ENCODE measurements at regions not wholly inside any gene's neighbourhood (a gene's known extent, or its start where the extent isn't known, plus 50 kb on each side); places are given as distances from the start of the nearest gene placed in this dataset.

DNA sequence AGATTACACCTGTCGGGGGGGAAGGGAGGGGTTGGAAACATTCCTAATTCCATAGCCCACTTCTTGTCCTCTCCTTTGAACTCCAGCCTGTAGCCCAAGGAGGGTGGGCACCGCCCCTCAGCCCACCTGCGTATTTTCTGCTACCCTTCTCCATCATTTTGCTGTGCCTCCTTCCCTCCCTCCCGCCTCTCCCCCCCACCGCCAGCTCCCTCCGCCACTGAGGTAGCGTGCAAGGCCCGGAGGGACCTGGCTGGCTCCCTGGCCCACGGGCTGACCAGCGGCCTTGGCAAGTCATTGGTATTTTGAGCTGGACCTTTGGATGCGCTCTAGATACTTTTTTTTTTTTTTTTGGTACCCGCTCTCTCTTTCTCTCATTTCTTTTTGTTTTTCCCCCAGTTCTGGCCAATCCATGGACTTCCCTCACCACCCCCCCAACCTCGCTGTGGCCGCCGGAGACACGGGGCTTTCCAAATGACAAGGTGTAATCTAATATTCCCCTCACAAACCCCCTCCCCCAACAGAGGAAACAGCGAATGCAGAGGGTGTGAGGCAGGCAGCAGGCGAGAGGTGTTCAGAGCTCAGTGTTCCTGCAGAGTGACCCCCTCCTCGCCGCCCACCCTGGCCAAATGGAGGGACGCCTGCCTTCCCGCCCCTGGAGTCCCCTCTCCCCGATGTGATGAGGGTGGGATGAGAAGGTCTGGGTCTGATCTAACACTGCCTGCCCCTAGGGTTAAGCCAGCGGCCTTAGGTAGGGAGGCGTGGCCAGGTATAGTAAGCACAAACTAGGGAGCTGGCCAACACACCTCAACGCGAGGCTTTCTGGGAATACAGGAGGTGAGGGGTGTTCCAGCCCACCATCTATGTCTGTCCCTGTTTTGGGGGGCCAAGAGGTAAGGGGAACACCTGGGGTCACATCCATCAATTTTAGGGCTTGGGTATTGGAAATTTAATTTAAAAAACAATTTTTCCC, 89.2 kb downstream of the PTPRS start:
- H3K4me3 ChIP-seq = no peak overlapping the region
- no peak overlapping the region for H3K27ac ChIP-seq
- H3K36me3 ChIP-seq = peaks cover 8% of the 10 kb centered on the region
- no peaks in the 10 kb centered on the region for H3K9me3 ChIP-seq (ENCODE audit: low read depth)
- TF ChIP-seq, protein P1, sequence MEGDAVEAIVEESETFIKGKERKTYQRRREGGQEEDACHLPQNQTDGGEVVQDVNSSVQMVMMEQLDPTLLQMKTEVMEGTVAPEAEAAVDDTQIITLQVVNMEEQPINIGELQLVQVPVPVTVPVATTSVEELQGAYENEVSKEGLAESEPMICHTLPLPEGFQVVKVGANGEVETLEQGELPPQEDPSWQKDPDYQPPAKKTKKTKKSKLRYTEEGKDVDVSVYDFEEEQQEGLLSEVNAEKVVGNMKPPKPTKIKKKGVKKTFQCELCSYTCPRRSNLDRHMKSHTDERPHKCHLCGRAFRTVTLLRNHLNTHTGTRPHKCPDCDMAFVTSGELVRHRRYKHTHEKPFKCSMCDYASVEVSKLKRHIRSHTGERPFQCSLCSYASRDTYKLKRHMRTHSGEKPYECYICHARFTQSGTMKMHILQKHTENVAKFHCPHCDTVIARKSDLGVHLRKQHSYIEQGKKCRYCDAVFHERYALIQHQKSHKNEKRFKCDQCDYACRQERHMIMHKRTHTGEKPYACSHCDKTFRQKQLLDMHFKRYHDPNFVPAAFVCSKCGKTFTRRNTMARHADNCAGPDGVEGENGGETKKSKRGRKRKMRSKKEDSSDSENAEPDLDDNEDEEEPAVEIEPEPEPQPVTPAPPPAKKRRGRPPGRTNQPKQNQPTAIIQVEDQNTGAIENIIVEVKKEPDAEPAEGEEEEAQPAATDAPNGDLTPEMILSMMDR (IDR thresholded peaks at IDR 0.05; ENCODE audit: low read depth, low read length) = no peak
- no peaks in the 10 kb centered on the region for H3K4me1 ChIP-seq (ENCODE audit: low read depth)
- no peaks in the 10 kb centered on the region for H3K27me3 ChIP-seq
- DNase-seq (ENCODE audit: low read depth in 1 of 2, low spot score in 1 of 2) = no peak

DNA sequence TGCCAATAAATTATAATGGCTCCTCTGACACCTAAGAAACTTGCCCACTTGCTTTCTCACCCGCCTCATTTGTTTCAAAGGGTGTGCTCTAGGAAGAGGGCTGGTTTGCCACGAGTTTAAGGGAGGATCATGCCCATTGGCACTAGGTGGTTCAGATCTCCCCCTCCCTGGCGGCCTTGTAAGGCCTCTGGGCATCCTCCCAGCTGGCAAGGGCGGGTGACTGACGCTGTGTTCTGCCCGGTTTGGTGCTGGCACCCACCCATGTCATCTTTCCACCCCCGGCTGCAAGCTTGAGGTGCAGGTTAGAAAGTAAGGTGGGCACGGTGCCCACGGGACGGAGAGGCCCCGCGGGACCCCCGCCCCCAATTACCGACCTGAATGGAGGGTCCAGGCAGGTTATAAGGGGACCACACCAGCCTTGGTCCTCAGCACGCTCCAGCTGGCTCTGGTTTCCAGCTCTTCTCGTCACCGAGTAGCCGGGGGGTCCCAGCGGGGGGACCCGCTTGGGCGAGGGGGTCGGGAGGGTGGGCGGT, 90.4 kb downstream of the PTPRS start:
- Histone ChIP-seq H3K36me3 (peaks cover 6% of the 10 kb centered on the region), H3K27ac (no peak overlapping the region), H3K27me3 (no peaks in the 10 kb centered on the region), H3K4me3 (no peak overlapping the region), H3K9me3 (ENCODE audit: low read depth) (no peaks in the 10 kb centered on the region), H3K4me1 (ENCODE audit: low read depth) (no peaks in the 10 kb centered on the region)
- no peak for DNase-seq (ENCODE audit: low read depth in 1 of 2, low spot score in 1 of 2)
- TF ChIP-seq, protein P1 (IDR thresholded peaks at IDR 0.05; ENCODE audit: low read depth, low read length) = no peak

GRCh38 chr19:5249526-5249925, 91.1 kb downstream of the PTPRS start:
- Histone ChIP-seq H3K36me3 (peaks cover 7% of the 10 kb centered on the region), H3K9me3 (ENCODE audit: low read depth) (no peaks in the 10 kb centered on the region), H3K4me1 (ENCODE audit: low read depth) (no peaks in the 10 kb centered on the region), H3K4me3 (no peak overlapping the region), H3K27ac (no peak overlapping the region), H3K27me3 (no peaks in the 10 kb centered on the region)
- TF ChIP-seq, protein P1 (IDR thresholded peaks at IDR 0.05; ENCODE audit: low read depth, low read length) = no peak
- no peak for DNase-seq (ENCODE audit: low read depth in 1 of 2, low spot score in 1 of 2)

- Histone ChIP-seq H3K4me3 (no peak overlapping the region), H3K36me3 (peaks cover 14% of the 10 kb centered on the region), H3K27ac (no peak overlapping the region), H3K9me3 (ENCODE audit: low read depth) (no peaks in the 10 kb centered on the region), H3K27me3 (no peaks in the 10 kb centered on the region), H3K4me1 (ENCODE audit: low read depth) (no peaks in the 10 kb centered on the region)
- TF ChIP-seq, protein P1 (IDR thresholded peaks at IDR 0.05; ENCODE audit: low read depth, low read length) = no peak
- DNase-seq (ENCODE audit: low read depth in 1 of 2, low spot score in 1 of 2) = no peak
These were observed 92.5 kb downstream of the PTPRS start for GRCh38 chr19:5247957-5248705.

DNA sequence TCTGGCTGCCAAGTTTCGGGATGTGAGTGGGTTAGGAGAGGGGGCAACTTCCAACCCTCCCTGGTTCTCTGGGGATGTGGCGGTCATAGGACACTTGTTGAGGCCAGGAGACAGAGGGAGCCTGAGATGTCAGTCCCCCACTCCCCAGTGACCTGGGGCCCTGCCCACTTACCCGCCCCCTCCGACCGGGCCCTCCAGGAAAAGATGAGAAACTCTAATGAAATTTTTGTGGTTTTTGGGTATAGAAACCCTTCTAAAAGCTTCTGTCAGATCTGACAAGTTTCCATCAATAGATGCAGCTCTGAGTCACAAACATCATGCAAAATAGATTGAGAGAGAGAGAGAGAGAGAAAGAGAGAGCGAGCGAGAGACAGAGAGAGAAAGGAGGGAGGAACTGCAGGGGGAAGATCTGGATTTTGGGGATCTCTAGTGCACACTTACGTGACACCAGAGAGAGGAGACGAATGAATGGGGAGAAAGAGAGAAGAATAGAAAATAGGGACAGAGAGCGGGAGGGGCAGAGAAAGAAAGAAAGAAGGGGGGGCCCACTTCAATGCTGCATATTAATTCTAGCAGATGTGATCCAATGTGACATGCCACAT, 94.0 kb downstream of the PTPRS start:
- H3K27ac ChIP-seq = no peak overlapping the region
- H3K27me3 ChIP-seq = no peaks in the 10 kb centered on the region
- H3K4me3 ChIP-seq = no peak overlapping the region
- DNase-seq (ENCODE audit: low read depth in 1 of 2, low spot score in 1 of 2) = no peak
- H3K4me1 ChIP-seq (ENCODE audit: low read depth) = no peaks in the 10 kb centered on the region
- no peaks in the 10 kb centered on the region for H3K9me3 ChIP-seq (ENCODE audit: low read depth)
- TF ChIP-seq, protein P1 (IDR thresholded peaks at IDR 0.05; ENCODE audit: low read depth, low read length) = no peak
- peaks cover 14% of the 10 kb centered on the region for H3K36me3 ChIP-seq
